Loucy (cell line): ENCODE measurements at regions not wholly inside any gene's neighbourhood (a gene's known extent, or its start where the extent isn't known, plus 50 kb on each side); places are given as distances from the start of the nearest gene placed in this dataset.

Experiments
- EZH2phosphoT487 ChIP-seq: fragments of 200-600 bp; IDR thresholded peaks from 2 replicates; pipeline ENCODE4 v1.6.1; 2018; ENCODE audit warnings: antibody characterized with exemption, mild to moderate bottlenecking, moderate library complexity, borderline replicate concordance
- TF ChIP-seq, protein P1 (sequence below): fragments of 200-600 bp; sonication (generic); conservative IDR thresholded peaks from 2 replicates; pipeline ENCODE4 v1.5.1; 2014; ENCODE audit warnings: mild to moderate bottlenecking, antibody characterized with exemption, low read length

GRCh38 chr12:58106195-58106594 lies 164.8 kb downstream of the ATP23 start:
- TF ChIP-seq, protein P1, sequence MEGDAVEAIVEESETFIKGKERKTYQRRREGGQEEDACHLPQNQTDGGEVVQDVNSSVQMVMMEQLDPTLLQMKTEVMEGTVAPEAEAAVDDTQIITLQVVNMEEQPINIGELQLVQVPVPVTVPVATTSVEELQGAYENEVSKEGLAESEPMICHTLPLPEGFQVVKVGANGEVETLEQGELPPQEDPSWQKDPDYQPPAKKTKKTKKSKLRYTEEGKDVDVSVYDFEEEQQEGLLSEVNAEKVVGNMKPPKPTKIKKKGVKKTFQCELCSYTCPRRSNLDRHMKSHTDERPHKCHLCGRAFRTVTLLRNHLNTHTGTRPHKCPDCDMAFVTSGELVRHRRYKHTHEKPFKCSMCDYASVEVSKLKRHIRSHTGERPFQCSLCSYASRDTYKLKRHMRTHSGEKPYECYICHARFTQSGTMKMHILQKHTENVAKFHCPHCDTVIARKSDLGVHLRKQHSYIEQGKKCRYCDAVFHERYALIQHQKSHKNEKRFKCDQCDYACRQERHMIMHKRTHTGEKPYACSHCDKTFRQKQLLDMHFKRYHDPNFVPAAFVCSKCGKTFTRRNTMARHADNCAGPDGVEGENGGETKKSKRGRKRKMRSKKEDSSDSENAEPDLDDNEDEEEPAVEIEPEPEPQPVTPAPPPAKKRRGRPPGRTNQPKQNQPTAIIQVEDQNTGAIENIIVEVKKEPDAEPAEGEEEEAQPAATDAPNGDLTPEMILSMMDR, result no peak
- TF ChIP-seq EZH2phosphoT487, result no peak
